ENCODE measurements at regions not wholly inside any gene's neighbourhood (a gene's known extent, or its start where the extent isn't known, plus 50 kb on each side); places are given as distances from the start of the nearest gene placed in this dataset.

- no peak for TF ChIP-seq ZNF274 (IDR thresholded peaks at IDR 0.05; ENCODE audit: low read depth, low read length)
- TF ChIP-seq YY1 (IDR thresholded peaks at IDR 0.05; ENCODE audit: insufficient read depth, insufficient read length) = no peak
- no peak for TF ChIP-seq SUZ12 (IDR thresholded peaks at IDR 0.05; ENCODE audit: extremely low read depth, insufficient read depth, insufficient read length)
Measured at GRCh38 chr14:105909046-105909827, 382.9 kb downstream of the TMEM121 start.

All from NT2/D1 (cell line).